ENCODE measurements at regions not wholly inside any gene's neighbourhood (a gene's known extent, or its start where the extent isn't known, plus 50 kb on each side); places are given as distances from the start of the nearest gene placed in this dataset.

DNA sequence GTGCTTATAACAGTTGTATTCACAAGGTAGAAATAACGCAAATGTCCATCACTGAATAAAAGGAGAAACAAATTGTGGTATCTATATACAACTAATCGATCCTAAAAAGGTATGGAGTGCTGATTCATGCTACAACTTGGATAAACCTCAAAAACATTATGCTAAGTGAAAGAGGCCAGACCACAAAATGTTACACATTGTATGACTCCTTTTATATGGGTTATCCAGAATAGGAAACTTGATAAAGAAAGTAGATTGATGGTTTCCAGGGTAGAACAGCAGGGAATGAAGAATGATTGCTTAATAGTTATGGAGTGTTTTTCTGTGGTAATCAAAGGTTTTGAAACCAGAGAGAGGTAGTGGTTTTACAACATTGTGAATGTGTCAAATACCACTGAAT lies 432.2 kb upstream of the TRIB2 start:
- TF ChIP-seq POLR2A (IDR thresholded peaks at IDR 0.05; ENCODE audit: low read depth, low read length) (no peak), POLR2AphosphoS5 (IDR thresholded peaks at IDR 0.05; ENCODE audit: low read depth, low read length) (no peak)
